OCI-LY7 (cell line): ENCODE measurements at regions not wholly inside any gene's neighbourhood (a gene's known extent, or its start where the extent isn't known, plus 50 kb on each side); places are given as distances from the start of the nearest gene placed in this dataset.
"Not testable (repeated sequence)": the region's sequence is repeated elsewhere in the genome, so short reads cannot be mapped to it uniquely, and the experiment has no call there.

Experiments used
- CTCF ChIP-seq: fragments of 200-600 bp; sonication (generic); conservative IDR thresholded peaks from 2 replicates; pipeline ENCODE4 v1.5.1; 2014; ENCODE audit warnings: mild to moderate bottlenecking, antibody characterized with exemption, low read length, moderate library complexity, mixed read lengths
- EZH2phosphoT487 ChIP-seq: fragments of 200-600 bp; sonication (generic); IDR thresholded peaks from 2 replicates; pipeline ENCODE4 v1.6.1; 2018; ENCODE audit warnings: low read depth, borderline replicate concordance, mild to moderate bottlenecking, mixed run types, antibody characterized with exemption, low read length, moderate library complexity, mixed read lengths

DNA sequence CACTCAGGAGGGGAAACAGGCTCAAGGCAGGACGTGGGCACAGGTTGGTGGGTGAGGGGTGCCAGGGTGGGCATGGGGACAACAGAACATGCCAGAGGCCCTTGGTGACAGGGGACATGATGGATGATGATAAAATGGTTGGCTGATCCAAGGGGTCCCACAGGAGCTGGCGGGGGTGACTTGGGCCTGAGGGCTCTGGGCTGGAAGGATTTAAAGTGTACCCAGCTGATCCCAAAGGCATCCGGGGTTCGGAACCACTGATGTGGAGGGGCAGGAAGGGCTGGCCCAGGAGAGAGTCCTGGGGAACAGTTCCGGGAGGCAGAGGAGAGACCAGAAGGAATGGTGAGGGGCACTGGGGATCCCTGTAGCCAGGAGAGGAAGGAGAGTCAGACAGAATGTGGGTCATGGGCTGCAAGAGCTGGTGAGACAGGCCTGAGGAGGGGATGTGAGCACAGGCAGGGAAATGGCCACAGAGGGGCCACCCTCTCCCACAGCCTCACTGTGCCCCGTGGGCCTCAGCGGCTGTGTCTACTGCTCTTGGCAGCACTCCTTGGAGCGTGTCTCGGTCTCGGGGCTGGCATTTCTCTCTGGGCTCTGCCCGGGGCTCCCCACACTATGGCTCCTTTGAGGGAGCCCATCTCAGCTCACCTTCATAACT lies 70.7 kb upstream of the PTPN20 start:
- not testable (repeated sequence) for TF ChIP-seq CTCF, EZH2phosphoT487
